ENCODE measurements at regions not wholly inside any gene's neighbourhood (a gene's known extent, or its start where the extent isn't known, plus 50 kb on each side); places are given as distances from the start of the nearest gene placed in this dataset.

DNA sequence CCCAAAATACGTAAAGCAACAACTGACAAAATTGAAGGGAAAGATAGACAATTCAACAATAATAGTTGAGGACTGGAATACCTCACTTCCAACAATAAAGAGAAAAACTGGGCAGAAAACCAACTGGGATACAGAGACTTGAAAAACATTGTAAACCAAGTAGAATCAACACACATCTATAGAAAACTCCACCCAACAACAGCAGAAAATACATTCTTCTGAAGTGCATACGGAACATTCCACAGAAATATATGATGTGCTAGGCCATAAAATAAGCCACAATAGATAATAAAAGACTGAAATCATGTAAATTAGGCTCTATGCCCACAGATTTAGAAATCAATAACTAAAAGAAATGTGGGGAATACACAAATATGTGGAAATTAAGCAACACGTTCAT is 98.4 kb upstream of the THBS1 start:
- Histone ChIP-seq H3K4me2 (no peak overlapping the region), H3K27ac (ENCODE audit: low read depth in 2 of 2, low read length in 1 of 2) (no peak overlapping the region), H3K27me3 (ENCODE audit: insufficient read depth) (no peaks in the 10 kb centered on the region), H3F3A (replicated peaks; ENCODE audit: insufficient read depth) (no peaks in the 10 kb centered on the region), H3K9me3 (no peaks in the 10 kb centered on the region), H3K9ac (no peak overlapping the region), H4K20me1 (ENCODE audit: insufficient read depth) (no peaks in the 10 kb centered on the region), H2AFZ (ENCODE audit: low read depth) (no peak overlapping the region), H3K36me3 (replicated peaks in 1 of 2; ENCODE audit: control insufficient read depth in 1 of 2, insufficient read depth in 2 of 2, low read length in 1 of 2) (no peaks in the 10 kb centered on the region), H3K79me2 (ENCODE audit: insufficient read depth) (no peaks in the 10 kb centered on the region), H3K4me1 (ENCODE audit: control insufficient read depth in 1 of 2, insufficient read depth in 2 of 2, low read depth in 1 of 2, low read length in 1 of 2) (no peaks in the 10 kb centered on the region), H3K9me2 (no peaks in the 10 kb centered on the region), H3K4me3 (ENCODE audit: low read depth in 2 of 2, low read length in 1 of 2) (no peak overlapping the region)
- WGBS (ENCODE audit: low lambda C conversion rate), result 66% methylated on average over 3 of the region's 3 CpGs
- ChIA-PET POLR2A (no interaction called here), CTCF (no interaction called here)
- no peak for DNase-seq
- TF ChIP-seq RAD21 (IDR thresholded peaks at IDR 0.05; ENCODE audit: low read length) (no peak), NFIC (IDR thresholded peaks at IDR 0.05; ENCODE audit: borderline replicate concordance) (no peak), NRF1 (IDR thresholded peaks at IDR 0.05; ENCODE audit: low read depth, low read length) (no peak), GATA2 (CRISPR knock-in tag; IDR thresholded peaks at IDR 0.05) (no peak), MEF2A (IDR thresholded peaks at IDR 0.05; ENCODE audit: borderline replicate concordance, low read depth) (no peak), EP300 (IDR thresholded peaks at IDR 0.05; ENCODE audit: borderline replicate concordance in 1 of 2, low read depth in 1 of 2, low read length in 1 of 2) (no peak), FOSL2 (IDR thresholded peaks at IDR 0.05; ENCODE audit: borderline replicate concordance, low read depth) (no peak), JUND (IDR thresholded peaks at IDR 0.05) (no peak), GABPA (IDR thresholded peaks at IDR 0.05; ENCODE audit: low read depth) (no peak), ELF1 (IDR thresholded peaks at IDR 0.05) (no peak), FOXM1 (IDR thresholded peaks at IDR 0.05; ENCODE audit: low read depth) (no peak), TCF12 (IDR thresholded peaks at IDR 0.05) (no peak), SMC3 (IDR thresholded peaks at IDR 0.05; ENCODE audit: low read depth, low read length) (no peak), EZH2phosphoT487 (IDR thresholded peaks at IDR 0.05; ENCODE audit: borderline replicate concordance, low read depth) (no peak)
- TF ChIP-seq, protein P1, sequence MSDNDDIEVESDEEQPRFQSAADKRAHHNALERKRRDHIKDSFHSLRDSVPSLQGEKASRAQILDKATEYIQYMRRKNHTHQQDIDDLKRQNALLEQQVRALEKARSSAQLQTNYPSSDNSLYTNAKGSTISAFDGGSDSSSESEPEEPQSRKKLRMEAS (IDR thresholded peaks at IDR 0.05; ENCODE audit: low read depth), result no peak
- TF ChIP-seq, protein P2, sequence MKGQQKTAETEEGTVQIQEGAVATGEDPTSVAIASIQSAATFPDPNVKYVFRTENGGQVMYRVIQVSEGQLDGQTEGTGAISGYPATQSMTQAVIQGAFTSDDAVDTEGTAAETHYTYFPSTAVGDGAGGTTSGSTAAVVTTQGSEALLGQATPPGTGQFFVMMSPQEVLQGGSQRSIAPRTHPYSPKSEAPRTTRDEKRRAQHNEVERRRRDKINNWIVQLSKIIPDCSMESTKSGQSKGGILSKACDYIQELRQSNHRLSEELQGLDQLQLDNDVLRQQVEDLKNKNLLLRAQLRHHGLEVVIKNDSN (IDR thresholded peaks at IDR 0.05; ENCODE audit: borderline replicate concordance, low read depth), result no peak
- TF ChIP-seq, protein P3, sequence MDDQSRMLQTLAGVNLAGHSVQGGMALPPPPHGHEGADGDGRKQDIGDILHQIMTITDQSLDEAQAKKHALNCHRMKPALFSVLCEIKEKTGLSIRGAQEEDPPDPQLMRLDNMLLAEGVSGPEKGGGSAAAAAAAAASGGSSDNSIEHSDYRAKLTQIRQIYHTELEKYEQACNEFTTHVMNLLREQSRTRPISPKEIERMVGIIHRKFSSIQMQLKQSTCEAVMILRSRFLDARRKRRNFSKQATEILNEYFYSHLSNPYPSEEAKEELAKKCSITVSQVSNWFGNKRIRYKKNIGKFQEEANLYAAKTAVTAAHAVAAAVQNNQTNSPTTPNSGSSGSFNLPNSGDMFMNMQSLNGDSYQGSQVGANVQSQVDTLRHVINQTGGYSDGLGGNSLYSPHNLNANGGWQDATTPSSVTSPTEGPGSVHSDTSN (IDR thresholded peaks at IDR 0.05), result no peak
- TF ChIP-seq, protein P4, sequence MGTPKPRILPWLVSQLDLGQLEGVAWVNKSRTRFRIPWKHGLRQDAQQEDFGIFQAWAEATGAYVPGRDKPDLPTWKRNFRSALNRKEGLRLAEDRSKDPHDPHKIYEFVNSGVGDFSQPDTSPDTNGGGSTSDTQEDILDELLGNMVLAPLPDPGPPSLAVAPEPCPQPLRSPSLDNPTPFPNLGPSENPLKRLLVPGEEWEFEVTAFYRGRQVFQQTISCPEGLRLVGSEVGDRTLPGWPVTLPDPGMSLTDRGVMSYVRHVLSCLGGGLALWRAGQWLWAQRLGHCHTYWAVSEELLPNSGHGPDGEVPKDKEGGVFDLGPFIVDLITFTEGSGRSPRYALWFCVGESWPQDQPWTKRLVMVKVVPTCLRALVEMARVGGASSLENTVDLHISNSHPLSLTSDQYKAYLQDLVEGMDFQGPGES (IDR thresholded peaks at IDR 0.05; ENCODE audit: low read depth, low read length), result no peak
- TF ChIP-seq, protein P5, sequence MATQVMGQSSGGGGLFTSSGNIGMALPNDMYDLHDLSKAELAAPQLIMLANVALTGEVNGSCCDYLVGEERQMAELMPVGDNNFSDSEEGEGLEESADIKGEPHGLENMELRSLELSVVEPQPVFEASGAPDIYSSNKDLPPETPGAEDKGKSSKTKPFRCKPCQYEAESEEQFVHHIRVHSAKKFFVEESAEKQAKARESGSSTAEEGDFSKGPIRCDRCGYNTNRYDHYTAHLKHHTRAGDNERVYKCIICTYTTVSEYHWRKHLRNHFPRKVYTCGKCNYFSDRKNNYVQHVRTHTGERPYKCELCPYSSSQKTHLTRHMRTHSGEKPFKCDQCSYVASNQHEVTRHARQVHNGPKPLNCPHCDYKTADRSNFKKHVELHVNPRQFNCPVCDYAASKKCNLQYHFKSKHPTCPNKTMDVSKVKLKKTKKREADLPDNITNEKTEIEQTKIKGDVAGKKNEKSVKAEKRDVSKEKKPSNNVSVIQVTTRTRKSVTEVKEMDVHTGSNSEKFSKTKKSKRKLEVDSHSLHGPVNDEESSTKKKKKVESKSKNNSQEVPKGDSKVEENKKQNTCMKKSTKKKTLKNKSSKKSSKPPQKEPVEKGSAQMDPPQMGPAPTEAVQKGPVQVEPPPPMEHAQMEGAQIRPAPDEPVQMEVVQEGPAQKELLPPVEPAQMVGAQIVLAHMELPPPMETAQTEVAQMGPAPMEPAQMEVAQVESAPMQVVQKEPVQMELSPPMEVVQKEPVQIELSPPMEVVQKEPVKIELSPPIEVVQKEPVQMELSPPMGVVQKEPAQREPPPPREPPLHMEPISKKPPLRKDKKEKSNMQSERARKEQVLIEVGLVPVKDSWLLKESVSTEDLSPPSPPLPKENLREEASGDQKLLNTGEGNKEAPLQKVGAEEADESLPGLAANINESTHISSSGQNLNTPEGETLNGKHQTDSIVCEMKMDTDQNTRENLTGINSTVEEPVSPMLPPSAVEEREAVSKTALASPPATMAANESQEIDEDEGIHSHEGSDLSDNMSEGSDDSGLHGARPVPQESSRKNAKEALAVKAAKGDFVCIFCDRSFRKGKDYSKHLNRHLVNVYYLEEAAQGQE (IDR thresholded peaks at IDR 0.05; ENCODE audit: low read depth, low read length), result no peak

All from SK-N-SH (cell line).